Stimulated activated CD4-positive, alpha-beta T cell treated with anti-CD3 and anti-CD28 coated beads, Interleukin-15, amount 100 ng/mL, for 1 hour (primary cell): ENCODE measurements at regions not wholly inside any gene's neighbourhood (a gene's known extent, or its start where the extent isn't known, plus 50 kb on each side); places are given as distances from the start of the nearest gene placed in this dataset.

Experiments used
- DNase-seq, 2 donors: peaks; one replicate each; pipeline ENCODE4 v3.0.0-alpha.2; 2020; ENCODE audit warnings: low read depth in 1 of 2, low spot score in 1 of 2

DNA sequence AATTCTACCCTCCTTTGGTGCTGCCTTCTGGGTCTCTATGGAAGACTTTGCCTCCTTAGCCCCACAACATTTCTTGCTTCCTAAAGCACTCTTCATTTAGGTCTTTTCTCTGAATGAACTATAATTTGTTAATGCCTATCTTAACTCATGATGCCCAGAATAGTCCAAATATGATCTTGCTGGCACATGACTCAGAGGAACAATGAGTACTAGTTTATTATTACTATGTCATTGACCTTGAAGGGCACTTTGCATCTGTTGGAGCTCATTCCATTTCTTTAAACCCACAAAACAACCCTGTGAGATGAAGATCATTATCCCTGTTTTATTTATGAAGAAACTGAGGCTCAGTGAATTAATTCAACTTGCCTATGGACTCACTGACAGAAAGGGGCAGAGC lies 320.2 kb upstream of the PLET1 start:
- DNase-seq, result no peak

DNA sequence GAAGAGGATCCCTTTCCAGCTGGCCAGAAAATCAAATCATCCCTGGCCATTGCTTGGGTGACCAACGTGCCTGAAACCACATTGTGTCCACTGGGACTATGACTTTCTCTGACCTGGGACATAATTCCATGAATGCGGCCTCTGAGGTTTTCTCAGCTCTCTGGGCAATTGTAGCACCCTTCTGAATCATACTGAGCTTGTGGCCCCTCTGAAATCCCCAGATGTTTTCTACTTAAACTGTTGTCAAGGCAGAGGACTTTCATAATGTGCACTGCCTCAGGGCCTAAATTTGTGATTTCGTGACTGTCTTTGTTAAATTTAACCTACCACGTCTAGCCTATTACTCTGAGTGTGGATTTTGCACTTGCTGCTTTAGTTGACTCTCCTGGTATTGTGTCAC lies 321.1 kb upstream of the PLET1 start:
- DNase-seq, result no peak

DNA sequence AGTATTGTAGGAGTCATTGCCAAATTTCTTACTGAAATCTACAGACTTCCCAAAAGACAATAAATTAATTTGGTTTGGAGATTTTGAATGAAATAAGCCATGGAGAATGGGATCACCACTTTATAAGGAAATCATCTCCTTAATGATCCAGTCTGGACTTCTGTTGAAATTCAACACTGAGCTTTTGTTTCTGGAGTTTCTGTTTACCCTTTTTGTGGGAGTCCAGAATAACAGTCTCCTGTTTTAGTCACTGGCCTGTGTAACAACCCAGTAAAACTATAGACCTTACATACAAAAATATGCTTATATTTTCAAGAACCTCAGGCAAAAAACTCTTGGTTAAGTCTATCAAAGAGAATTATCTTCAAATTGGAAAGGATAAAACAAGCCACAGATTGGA lies 321.7 kb upstream of the PLET1 start:
- DNase-seq, result no peak

DNA sequence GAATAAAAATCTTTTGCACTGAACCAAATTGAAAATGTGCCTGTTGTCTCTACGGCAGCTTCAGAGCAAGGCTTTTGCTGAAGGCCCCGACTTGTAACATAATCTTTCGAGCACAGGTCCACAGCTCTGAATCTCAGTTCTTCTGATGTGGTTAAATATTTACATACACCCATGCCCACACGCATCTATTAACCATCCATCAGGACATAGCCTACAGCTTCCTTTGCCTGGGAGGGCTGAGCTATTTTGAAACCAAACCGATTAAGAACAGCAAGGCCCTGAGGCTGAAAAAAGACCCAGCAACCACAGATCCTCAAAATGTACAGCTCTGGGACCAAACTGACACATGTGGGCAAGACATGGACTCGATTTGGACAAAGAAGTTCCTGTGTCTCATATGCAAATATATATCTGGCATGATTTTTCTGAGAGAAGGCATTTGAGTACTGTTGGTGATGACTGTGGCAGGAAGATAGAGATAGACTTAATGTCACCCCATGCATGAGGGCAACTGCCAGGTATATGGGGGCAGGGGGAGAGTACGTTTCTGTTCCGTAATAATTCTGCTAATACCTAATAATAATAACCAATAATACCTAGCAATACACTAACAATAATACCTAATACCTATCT lies 322.7 kb upstream of the PLET1 start:
- DNase-seq, result no peak

DNA sequence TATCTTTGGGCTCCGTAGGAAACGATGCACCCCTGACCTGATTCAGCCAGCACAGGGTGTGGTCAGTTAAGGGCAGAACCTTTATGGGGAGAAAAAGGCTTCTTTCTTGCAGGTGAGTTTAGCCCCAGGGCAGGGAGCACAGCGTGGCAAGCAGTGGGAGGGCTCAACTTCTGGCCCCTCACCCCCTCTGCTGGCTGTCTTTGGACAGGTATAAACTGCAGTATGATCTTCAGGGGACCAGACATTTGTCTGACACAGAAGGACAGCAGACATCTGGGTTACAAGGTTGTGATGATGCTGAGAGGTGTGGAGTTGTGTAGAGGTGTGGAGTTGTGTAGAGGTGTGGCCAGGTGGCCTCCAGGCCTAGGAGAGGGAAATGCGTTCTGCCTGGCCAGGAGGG lies 324.0 kb upstream of the PLET1 start:
- DNase-seq, result no peak

DNA sequence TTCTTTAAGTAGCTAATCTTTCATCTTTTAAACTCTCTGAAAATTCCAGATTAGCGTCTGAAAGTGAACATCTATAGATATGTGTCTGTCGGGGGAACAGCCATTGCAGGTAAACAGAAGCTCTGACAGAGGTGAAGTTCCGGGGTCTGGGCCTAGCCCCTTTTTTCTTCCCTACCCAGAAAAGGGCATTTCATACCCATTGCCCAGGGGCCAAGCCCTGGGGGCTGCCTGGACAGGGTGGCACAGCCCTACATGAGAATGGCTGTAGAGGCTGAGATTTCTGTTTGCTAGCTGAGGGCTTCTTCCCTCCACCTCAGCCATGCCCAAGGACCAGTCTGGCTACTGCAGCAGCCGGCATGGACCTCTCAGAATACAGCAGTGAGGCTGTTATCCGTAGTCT lies 327.0 kb upstream of the PLET1 start:
- DNase-seq, result no peak

DNA sequence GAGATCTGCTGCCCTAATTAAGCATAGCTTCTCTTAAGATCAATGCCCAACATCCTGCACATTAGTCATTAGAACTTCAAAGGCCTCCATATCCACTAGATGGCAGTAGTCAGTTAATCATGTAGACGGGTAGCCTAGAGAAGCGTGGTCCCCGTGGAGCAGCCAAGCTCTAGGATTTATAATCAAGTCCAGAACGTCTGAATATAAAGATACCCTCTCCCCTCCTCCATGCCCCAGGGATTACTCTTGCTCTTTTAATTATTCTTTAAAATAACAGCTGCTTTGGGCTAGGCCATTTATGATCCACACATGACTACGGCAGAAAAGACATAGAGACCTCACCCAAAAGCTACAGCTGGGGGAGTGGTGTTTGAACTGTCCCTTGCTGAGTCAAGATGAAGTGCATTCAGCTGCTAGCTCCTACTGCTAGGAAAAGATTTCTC lies 327.6 kb upstream of the PLET1 start:
- no peak for DNase-seq

DNA sequence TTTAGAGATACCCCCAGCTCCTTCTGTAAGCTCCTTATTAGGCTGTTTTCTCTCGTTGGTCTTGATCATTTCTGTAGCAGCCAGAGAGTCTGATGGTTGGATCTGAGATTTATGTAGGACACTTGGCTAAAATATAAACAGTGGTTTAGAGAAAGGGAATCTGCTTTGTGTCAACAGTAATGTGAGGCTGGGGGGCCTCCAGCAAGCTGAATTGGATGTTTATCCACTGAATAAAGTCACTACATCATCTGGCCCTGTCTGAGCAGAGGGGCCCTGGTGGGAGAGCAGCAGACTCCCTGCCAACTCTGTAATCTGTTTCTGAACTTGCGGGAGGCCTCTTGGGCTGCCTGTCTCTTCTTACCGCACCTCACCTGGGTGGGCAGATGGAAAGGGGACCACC lies 328.5 kb upstream of the PLET1 start:
- DNase-seq, result no peak

DNA sequence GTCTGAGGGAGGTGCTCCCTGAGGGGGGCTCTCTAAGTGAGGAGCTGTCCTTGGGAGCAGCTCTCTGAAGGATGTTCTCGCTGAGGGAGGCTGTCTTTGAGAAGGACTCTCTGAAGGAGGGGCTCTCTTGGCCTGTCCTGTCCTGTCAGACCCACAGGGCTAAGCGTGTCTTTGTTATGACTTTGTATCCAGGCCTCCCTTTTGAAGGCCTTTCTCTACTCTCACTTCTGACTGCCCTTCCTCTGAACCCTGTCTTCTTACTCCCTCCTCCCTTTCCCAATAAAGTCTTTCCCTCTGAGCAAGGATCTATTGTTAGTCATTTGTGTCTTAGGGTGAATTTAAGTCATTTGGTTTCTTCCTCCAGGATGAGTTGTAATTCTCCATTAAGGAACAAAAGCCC lies 330.1 kb upstream of the PLET1 start:
- no peak for DNase-seq

DNA sequence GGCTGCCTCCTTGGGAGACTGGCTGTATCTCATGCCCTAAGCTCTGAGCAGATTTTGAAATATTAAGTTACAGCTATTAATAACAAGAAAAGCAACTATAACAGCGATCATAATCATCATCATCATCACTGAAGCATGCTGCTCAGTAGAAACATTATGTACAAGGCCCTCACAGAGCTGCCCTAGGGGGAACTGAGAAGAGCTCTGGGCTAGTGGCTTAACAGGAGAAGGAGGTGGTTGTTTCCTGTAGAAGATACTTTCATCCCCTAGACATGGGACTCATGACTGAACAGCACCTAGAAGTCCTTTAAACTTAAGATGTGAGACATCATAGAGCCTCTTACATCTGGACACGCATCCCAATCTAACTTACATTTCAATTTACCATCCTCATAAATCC lies 332.8 kb upstream of the PLET1 start:
- no peak for DNase-seq

DNA sequence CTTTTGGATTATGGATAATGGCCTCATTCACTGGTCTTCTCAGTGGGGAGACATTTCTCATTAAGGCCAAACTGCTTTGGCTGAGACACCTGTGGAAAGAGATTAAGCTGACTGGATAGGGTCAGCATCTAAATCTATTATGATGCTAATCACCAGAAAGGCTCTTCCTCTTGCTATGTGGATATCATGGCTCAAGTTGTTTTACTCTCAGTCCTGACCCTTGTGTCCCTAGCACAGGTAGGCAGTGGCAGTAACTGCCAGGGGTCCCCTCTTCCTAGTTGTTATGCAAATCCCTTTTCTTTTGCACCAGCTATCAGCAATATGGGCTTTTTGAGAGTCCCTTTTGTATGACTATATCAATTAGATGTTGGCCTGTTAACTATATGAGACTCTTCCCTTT lies 335.7 kb upstream of the PLET1 start:
- DNase-seq, result no peak

DNA sequence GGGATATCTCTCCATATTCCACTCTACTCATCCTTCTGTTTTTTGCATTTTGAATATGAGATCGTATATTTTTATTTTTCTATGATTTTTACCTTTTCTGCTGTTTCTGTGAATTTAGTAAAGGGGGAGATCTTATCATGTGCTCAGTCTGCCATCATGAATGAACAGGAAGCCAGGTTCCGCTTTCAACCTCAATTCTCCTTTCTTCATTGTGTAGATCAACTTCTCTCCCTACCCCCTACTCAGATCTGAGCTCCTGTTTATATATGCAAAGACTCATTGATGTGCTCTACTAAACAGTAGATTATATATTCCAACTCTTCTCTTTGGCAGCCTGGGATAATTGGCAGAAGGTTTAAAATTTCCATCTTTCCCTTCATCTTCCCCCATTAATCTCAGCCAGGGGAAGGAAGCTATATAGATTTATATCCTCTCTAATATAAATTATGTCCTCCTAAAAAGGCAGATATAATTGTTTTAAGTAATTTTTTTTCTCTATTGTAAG lies 336.7 kb upstream of the PLET1 start:
- DNase-seq, result no peak

DNA sequence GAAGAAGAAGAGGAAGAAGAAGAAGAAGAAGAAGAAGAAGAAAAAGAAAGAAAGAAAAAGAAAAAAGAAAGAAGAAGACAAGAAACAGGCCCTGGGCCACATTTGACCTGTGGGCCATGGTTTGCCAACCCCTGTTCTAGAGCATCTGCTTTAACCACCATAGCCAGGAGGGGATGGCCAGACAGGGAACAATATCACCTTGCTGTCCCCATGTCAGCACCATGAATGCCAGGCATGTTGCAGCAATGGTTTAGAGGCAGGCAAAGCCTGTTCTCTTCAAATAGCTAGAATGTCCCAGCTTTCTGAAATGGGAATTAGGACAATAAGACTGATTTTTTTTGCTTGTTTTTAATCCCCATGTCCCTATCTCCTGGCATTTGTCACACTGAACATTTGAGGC lies 338.6 kb upstream of the PLET1 start:
- DNase-seq, result no peak

DNA sequence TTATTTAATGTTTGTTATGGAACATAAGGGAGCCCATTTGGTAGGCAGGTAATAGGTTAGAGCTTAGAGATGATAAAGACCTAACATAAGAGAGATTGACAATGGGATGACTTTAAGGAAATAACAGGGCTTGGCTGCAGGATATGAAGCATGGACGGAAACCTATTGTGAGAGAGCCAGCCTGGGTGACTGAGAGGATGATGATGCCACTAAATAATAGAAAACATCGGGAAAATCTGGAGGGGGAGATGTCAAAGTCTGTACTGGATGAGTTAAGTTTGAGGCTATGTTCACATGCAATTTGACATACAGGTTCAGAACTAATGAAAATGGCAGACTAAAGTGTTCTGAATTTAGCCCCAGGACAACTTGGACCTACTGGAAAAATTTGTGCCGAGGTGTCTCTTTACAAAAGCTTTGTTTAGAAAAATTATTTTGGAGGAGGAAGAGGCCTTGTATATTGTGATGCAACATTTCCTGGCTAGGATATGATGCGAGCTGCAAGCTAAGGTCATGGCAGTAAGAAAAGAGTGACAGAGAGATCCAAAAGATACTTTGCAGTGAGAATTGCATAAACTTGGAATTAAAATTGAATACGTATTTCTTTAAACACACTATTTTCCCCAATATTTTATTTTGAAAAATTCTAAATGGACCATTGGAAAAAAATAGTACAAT lies 339.3 kb upstream of the PLET1 start:
- no peak for DNase-seq

DNA sequence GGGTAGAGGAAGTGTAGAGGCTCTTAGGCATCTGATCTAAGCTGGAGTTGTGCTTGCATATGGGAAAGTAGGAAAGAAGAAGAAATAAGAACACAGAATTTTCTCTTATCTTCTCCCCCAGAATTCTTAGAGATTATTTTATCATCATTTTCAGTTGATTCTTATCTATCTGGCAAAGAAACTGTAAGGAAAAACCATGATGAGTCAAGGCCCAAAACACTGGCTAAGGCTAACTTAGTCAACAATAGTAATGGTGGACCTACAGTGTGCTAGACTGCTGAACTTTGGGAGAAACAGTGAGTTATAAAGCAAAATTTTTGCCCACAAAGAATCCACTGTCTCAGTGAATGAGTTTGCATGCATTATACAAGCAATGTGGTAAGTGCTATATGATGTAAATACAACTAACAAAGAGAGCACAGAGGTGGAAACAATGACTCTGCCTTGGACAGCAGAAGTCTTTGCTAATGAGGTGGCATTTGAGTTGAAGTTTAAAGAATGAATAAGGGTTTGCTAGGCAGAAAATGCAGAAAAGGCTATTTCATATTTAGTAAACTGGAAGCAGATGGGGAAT lies 344.5 kb upstream of the PLET1 start:
- no peak for DNase-seq

DNA sequence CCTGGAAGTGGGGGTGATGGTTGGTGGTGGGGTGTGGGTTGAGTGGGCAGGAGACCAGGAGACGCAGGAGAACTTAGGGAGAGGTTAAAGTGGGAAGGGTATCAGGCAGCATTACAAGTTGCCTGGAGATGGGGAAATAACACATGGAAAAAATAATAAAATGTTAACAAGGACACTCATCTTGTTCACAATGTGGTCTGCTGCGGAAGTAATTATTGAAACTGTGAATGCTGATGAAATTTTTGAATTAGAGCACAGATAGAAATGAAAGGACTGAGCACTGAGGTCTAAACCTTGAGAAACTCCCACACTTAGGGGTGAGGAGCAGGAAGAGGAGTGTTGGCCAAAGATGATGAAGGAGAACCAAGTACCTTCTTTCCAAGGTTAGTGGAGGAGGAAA lies 346.0 kb upstream of the PLET1 start:
- no peak for DNase-seq

DNA sequence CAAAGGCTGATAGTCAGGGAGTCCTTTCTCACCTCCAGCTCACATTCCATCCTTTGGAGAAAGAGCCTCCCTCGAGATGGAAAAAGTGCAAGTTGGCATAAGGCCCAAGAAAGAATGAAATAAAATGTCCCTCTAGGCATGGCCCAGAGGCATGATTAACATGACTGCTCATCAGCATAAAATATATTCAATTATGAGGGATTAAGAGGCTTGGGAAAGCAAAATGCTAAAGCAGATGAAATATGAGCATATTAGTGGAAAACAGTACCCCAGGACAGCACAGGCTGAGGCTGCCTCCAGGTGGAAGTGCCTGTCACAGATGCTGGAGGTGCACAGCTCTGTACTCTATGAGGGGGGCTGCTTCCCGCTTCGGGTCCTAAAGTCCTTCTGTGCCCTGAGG lies 347.8 kb upstream of the PLET1 start:
- no peak for DNase-seq

DNA sequence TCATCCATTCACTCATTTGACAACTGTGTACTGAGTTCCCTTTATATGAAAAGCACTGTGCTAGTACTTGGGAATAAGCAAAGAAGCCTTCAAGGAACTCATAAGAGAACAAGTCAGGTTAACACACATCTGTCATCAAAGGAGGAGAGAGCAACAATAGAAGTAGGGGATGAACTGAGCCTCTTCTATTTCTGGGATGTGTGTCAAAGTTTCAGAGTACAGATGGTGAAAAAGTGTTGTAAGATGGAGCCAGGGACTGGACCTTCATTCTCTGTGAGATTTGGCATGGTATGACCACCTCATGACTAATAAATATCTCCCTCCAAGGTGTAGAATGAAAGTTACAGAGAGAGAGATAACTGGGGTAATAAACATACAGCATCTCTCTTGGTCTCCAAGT lies 349.8 kb upstream of the PLET1 start:
- DNase-seq, result no peak

DNA sequence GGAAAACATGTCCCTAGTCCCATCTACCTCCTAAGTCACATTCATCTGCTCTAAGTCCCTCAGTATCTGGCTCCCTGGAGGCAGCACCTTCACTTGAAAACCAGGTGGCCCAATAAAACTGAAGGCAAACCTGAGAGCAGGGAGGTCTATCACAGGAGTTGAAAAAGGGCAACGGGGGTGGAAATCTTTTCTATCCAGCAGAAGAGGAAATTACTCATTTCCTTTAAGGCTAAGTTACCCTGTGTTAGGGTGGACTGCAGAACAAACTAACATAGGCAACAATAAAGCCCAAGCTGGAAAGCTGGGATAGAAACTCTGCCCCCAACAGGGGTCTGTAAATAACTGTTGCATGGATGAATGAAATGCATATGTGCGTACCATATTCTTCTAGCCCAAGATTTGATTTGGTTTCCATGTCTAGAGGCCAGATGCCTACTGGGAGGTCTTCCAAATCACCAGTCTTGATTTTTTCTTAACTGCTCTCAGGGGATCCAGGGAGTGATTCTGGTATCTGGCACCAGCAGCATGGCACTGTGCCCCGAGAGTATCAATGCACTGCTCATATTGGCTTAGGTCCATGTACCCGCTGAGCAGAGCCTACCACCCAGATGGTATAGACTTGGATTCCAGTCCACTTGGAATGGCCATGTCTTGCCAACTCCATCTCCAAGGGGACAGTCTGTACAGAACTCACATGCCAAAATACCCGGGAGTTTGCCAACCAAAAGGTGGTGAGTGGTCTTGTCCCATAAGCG lies 350.0 kb upstream of the NCAM1 start:
- no peak for DNase-seq

DNA sequence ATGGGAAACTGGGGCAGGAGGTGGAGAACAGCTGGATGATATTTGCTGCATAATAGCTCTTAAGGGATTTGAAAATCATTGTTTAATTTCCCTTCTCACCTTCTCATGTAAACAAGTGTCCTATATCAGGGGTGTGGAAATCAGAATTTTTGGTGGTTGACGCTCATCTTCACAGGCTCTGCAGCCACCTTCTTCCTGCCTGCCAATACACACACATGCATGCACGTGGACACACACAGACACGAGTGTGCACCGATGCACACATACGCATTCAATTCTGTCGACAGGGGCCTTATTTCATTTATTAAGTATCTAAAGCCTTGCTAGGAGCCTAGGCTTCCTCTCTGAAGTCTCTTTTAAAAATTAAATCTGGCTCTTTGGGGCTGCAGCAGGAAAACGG lies 349.4 kb upstream of the NCAM1 start:
- no peak for DNase-seq

DNA sequence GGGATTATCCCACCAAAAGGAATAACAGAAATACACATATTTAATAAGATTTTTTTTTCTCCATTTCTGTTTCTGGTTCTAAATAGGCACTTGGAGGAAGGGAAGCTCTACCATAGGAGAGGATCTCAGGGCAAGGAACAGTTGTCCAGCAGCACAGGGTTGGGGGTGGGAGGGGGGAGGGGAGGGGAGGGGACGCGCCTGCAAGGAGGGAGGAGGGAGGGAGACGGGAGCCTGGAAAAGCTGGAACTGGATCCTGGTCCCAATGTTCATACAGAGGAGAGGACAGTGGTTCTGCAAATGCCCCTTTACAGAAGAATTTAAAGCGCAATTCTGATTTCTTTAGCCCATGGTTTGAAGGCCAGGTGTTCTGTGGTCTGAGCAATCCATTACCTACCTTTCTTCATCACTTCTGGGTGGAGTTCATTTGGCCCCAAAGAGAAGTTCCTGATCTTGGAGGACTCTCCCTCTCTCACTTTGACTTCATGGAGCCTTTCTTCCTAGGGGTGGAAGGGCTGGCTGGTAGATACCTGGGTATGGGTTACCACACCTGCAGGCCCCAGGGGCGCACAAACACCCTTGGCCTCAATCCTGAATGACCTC lies 348.9 kb upstream of the NCAM1 start:
- no peak for DNase-seq
